GM12872 (cell line): ENCODE measurements at regions not wholly inside any gene's neighbourhood (a gene's known extent, or its start where the extent isn't known, plus 50 kb on each side); places are given as distances from the start of the nearest gene placed in this dataset.

Experiments
- CTCF ChIP-seq: IDR thresholded peaks from 3 replicates; pipeline ENCODE4 v1.5.1; 2011; ENCODE audit warnings: low read depth, mild to moderate bottlenecking, low read length, moderate library complexity; ENCODE audit not compliant: insufficient read depth

DNA sequence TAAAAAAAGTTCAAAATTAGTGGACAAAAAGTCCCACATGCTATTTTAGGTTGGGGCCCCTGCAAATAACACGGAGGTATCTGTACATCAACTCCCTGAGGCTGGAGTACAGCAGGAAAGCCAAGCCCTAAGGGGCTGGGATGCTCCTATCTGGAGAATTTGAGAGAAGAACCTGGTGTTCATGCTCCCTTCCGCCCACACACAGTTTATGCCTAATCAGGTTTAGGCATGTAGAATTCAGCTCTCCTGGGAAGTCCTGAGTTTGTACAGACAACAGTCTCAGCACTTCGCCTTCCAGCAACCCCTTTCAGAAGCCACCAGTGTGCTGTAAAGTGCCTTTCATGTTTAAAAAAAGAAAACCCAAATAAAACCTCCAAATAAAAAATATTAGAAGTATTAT, 237.3 kb upstream of the GRIP1 start:
- no peak for TF ChIP-seq CTCF

DNA sequence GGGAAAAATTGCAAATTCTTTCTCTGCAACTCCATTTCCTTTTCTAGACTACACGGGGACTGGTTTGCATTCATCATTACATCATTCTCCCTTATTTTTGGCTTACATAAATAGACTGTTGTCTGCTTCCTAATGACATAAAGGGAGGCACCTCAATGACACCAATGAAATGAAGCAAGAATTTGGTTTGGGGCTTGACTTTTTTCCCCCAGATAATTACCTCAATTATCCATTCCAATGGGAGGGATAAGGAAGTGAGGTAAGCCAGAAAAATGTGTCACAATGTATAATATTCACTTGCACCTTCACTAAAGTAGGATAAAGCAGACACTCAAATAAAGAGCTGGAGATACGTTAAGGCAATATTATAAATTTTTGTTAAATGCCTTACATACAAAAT, 240.6 kb upstream of the GRIP1 start:
- no peak for TF ChIP-seq CTCF

DNA sequence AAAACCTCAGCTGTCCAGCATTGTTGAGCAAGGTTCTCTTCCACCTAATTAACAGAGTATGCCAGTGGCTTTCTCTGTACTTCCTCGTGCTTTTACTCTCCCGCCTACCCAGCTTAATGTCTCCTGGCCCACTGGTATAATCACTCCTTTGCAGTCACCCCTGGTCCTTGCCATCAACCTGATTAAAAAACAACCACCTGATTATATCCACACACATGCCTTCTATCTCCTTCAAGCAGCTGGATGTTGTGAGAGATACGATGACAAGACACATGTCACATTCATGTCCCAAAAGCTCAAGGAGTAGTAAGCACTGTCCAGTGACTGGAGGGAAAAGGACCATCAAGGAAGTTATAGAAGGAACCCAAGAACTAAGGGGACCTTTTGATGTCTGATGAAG, 241.3 kb upstream of the GRIP1 start:
- TF ChIP-seq CTCF: no peak

- no peak for TF ChIP-seq CTCF
These were observed 242.3 kb upstream of the GRIP1 start for GRCh38 chr12:66921151-66921550.

GRCh38 chr12:66925083-66925482, 246.2 kb upstream of the GRIP1 start:
- TF ChIP-seq CTCF: no peak

DNA sequence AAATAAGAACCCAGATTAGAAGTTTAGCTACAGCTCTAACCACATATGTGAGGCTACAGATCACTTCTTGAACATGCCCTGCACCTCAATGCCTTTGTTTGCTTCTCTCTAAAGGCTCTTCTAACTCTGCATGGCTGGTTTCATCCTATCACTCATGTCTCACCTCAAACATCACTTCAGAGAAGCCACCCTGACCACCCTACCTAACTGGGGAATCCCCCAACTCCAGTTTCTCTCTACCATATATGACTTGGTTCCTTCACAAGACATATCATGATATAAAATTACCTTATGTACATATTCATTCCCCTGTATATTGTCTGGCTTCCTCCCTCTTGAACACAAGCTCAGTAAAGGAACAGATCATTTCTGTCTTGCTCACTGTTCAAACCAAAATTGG, 250.2 kb upstream of the GRIP1 start:
- no peak for TF ChIP-seq CTCF

- TF ChIP-seq CTCF: no peak
These were observed 252.2 kb upstream of the GRIP1 start for GRCh38 chr12:66931091-66931490.

GRCh38 chr12:66932126-66932525, 253.2 kb upstream of the GRIP1 start:
- TF ChIP-seq CTCF: no peak
